ENCODE measurements at regions not wholly inside any gene's neighbourhood (a gene's known extent, or its start where the extent isn't known, plus 50 kb on each side); places are given as distances from the start of the nearest gene placed in this dataset.
A peak's percentile ranks its signal among the peaks of the same experiment; 100 is the strongest.

DNA sequence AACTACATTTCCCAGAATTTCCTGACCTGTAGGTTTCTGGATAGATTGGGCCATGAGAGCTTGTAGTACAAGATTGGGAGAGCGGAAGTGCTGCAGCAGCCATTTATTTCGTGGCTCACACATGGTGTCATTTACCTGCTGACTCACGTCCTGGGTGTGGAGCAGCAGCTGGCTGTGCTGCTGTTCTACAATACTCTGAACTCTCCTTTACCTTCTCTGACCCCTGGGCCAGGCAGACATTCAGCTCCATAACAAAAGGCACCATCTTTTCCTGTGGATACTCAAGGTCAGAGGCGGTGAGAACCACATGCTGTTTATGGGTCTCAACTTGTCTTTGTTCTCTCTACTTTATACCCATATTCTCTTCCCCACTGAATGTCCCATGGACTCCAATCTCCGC is 490.2 kb downstream of the IGSF11 start (continued):
- TF ChIP-seq, protein P1, sequence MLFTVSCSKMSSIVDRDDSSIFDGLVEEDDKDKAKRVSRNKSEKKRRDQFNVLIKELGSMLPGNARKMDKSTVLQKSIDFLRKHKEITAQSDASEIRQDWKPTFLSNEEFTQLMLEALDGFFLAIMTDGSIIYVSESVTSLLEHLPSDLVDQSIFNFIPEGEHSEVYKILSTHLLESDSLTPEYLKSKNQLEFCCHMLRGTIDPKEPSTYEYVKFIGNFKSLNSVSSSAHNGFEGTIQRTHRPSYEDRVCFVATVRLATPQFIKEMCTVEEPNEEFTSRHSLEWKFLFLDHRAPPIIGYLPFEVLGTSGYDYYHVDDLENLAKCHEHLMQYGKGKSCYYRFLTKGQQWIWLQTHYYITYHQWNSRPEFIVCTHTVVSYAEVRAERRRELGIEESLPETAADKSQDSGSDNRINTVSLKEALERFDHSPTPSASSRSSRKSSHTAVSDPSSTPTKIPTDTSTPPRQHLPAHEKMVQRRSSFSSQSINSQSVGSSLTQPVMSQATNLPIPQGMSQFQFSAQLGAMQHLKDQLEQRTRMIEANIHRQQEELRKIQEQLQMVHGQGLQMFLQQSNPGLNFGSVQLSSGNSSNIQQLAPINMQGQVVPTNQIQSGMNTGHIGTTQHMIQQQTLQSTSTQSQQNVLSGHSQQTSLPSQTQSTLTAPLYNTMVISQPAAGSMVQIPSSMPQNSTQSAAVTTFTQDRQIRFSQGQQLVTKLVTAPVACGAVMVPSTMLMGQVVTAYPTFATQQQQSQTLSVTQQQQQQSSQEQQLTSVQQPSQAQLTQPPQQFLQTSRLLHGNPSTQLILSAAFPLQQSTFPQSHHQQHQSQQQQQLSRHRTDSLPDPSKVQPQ (CRISPR knock-in tag; IDR thresholded peaks at IDR 0.05; ENCODE audit: borderline replicate concordance): no peak
- TF ChIP-seq, protein P2, sequence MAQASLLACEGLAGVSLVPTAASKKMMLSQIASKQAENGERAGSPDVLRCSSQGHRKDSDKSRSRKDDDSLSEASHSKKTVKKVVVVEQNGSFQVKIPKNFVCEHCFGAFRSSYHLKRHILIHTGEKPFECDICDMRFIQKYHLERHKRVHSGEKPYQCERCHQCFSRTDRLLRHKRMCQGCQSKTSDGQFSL (CRISPR knock-in tag; IDR thresholded peaks at IDR 0.05): no peak
- TF ChIP-seq, protein P2 (tag; IDR thresholded peaks at IDR 0.05): no peak
- TF ChIP-seq ZNF24 (IDR thresholded peaks at IDR 0.05) (no peak), CBFA2T2 (conservative IDR thresholded peaks at IDR 0.05) (0 out of 2 replicates have a peak, but pooled peaks have one; percentile 11), POLR2H (tag; IDR thresholded peaks at IDR 0.05; ENCODE audit: low read depth) (no peak), MYC (IDR thresholded peaks at IDR 0.05; ENCODE audit: low read depth, low read length) (peak; percentile 24; the same call in 1 of the 2 replicates), MYC (CRISPR knock-in tag; IDR thresholded peaks at IDR 0.05; ENCODE audit: borderline replicate concordance, low read depth) (no peak), NFE2 (IDR thresholded peaks at IDR 0.05; ENCODE audit: low read depth) (peak; percentile 80), SAFB (IDR thresholded peaks at IDR 0.05; ENCODE audit: borderline replicate concordance, low read depth, low read length) (no peak), MEIS2 (IDR thresholded peaks at IDR 0.05; ENCODE audit: partially characterized antibody) (peak; percentile 7), MYBL2 (IDR thresholded peaks at IDR 0.05; ENCODE audit: low read depth) (no peak), MYBL2 (CRISPR knock-in tag; IDR thresholded peaks at IDR 0.05; ENCODE audit: borderline replicate concordance) (no peak), ZNF584 (CRISPR knock-in tag; IDR thresholded peaks at IDR 0.05; ENCODE audit: low read depth) (0 out of 2 replicates have a peak, but pooled peaks have one; percentile 57), GATA2 (CRISPR knock-in tag; IDR thresholded peaks at IDR 0.05) (no peak)
- TF ChIP-seq, protein P3, sequence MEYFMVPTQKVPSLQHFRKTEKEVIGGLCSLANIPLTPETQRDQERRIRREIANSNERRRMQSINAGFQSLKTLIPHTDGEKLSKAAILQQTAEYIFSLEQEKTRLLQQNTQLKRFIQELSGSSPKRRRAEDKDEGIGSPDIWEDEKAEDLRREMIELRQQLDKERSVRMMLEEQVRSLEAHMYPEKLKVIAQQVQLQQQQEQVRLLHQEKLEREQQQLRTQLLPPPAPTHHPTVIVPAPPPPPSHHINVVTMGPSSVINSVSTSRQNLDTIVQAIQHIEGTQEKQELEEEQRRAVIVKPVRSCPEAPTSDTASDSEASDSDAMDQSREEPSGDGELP (CRISPR knock-in tag; IDR thresholded peaks at IDR 0.05; ENCODE audit: borderline replicate concordance): peak; percentile 42; the same call in 1 of the 2 replicates
- TF ChIP-seq, protein P4, sequence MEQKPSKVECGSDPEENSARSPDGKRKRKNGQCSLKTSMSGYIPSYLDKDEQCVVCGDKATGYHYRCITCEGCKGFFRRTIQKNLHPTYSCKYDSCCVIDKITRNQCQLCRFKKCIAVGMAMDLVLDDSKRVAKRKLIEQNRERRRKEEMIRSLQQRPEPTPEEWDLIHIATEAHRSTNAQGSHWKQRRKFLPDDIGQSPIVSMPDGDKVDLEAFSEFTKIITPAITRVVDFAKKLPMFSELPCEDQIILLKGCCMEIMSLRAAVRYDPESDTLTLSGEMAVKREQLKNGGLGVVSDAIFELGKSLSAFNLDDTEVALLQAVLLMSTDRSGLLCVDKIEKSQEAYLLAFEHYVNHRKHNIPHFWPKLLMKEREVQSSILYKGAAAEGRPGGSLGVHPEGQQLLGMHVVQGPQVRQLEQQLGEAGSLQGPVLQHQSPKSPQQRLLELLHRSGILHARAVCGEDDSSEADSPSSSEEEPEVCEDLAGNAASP (IDR thresholded peaks at IDR 0.05): no peak
- TF ChIP-seq, protein P5, sequence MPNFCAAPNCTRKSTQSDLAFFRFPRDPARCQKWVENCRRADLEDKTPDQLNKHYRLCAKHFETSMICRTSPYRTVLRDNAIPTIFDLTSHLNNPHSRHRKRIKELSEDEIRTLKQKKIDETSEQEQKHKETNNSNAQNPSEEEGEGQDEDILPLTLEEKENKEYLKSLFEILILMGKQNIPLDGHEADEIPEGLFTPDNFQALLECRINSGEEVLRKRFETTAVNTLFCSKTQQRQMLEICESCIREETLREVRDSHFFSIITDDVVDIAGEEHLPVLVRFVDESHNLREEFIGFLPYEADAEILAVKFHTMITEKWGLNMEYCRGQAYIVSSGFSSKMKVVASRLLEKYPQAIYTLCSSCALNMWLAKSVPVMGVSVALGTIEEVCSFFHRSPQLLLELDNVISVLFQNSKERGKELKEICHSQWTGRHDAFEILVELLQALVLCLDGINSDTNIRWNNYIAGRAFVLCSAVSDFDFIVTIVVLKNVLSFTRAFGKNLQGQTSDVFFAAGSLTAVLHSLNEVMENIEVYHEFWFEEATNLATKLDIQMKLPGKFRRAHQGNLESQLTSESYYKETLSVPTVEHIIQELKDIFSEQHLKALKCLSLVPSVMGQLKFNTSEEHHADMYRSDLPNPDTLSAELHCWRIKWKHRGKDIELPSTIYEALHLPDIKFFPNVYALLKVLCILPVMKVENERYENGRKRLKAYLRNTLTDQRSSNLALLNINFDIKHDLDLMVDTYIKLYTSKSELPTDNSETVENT (CRISPR knock-in tag; IDR thresholded peaks at IDR 0.05): no peak

Data from K562 (cell line).